Liver (tissue), 3 donors: ENCODE measurements at regions not wholly inside any gene's neighbourhood (a gene's known extent, or its start where the extent isn't known, plus 50 kb on each side); places are given as distances from the start of the nearest gene placed in this dataset.

ENCODE experiments used
- FOXA2 ChIP-seq: IDR thresholded peaks from 2 replicates; pipeline ENCODE4 v1.6.1; 2016; ENCODE audit warnings: antibody characterized with exemption
- HNF4G ChIP-seq: IDR thresholded peaks from 2 replicates; pipeline ENCODE4 v1.6.1; 2016; ENCODE audit warnings: antibody characterized with exemption
- RAD21 ChIP-seq, 2 donors: IDR thresholded peaks; 2 replicates each; pipeline ENCODE4 v1.6.1; 2016; ENCODE audit warnings: antibody characterized with exemption in 2 of 2, mild to moderate bottlenecking in 2 of 2
- YY1 ChIP-seq: IDR thresholded peaks from 2 replicates; pipeline ENCODE4 v1.6.1; 2016; ENCODE audit warnings: antibody characterized with exemption, mild to moderate bottlenecking
- TF ChIP-seq, protein P1 (sequence below): IDR thresholded peaks from 2 replicates; pipeline ENCODE4 v1.6.1; 2016; ENCODE audit warnings: antibody characterized with exemption, mild to moderate bottlenecking
- TF ChIP-seq, protein P2 (sequence below): fragments of 150-350 bp; IDR thresholded peaks from 2 replicates; pipeline ENCODE4 v1.5.1; 2017; ENCODE audit warnings: improper control_type of control experiment, low read depth, low read length; ENCODE audit not compliant: missing input control
- TF ChIP-seq, protein P3 (sequence below): IDR thresholded peaks from 2 replicates; pipeline ENCODE4 v1.6.1; 2016; ENCODE audit warnings: antibody characterized with exemption
- donor health status: healthy.
- donor health status: healthy.

DNA sequence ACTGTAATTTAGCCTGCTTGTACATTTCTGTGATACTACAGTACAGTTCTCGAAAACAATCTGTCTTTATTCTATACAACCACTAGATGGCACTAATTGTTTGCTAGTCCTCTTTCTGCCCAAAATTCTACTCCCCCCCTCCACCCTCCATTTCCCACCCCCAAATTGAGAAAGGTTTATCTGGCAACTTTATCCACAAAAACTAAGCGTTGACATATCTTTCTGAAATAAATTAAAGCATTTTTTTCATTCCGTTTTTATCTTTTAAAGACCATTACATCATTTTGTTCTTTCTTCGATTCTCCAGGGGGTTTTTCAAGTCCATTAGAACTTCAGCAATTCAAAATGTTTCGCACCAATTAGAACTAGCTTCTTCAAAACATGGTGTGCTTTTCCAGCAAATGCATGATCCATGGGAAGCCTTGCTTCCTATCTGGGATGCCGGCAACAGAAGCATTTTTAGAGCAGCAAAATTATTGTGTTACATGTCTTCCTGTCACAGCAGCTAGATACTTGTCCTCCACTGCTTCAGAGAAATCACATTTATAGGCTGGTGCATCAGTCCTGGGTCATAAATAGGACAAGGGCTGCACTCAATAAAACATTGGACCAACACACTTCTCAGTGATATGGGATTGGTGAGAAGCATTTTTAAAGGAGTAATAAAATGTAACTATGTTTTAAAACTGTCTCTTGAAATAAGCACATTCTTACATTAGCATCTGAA is 241.3 kb downstream of the PAX3 start:
- TF ChIP-seq, protein P1, sequence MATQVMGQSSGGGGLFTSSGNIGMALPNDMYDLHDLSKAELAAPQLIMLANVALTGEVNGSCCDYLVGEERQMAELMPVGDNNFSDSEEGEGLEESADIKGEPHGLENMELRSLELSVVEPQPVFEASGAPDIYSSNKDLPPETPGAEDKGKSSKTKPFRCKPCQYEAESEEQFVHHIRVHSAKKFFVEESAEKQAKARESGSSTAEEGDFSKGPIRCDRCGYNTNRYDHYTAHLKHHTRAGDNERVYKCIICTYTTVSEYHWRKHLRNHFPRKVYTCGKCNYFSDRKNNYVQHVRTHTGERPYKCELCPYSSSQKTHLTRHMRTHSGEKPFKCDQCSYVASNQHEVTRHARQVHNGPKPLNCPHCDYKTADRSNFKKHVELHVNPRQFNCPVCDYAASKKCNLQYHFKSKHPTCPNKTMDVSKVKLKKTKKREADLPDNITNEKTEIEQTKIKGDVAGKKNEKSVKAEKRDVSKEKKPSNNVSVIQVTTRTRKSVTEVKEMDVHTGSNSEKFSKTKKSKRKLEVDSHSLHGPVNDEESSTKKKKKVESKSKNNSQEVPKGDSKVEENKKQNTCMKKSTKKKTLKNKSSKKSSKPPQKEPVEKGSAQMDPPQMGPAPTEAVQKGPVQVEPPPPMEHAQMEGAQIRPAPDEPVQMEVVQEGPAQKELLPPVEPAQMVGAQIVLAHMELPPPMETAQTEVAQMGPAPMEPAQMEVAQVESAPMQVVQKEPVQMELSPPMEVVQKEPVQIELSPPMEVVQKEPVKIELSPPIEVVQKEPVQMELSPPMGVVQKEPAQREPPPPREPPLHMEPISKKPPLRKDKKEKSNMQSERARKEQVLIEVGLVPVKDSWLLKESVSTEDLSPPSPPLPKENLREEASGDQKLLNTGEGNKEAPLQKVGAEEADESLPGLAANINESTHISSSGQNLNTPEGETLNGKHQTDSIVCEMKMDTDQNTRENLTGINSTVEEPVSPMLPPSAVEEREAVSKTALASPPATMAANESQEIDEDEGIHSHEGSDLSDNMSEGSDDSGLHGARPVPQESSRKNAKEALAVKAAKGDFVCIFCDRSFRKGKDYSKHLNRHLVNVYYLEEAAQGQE: no peak
- TF ChIP-seq, protein P2, sequence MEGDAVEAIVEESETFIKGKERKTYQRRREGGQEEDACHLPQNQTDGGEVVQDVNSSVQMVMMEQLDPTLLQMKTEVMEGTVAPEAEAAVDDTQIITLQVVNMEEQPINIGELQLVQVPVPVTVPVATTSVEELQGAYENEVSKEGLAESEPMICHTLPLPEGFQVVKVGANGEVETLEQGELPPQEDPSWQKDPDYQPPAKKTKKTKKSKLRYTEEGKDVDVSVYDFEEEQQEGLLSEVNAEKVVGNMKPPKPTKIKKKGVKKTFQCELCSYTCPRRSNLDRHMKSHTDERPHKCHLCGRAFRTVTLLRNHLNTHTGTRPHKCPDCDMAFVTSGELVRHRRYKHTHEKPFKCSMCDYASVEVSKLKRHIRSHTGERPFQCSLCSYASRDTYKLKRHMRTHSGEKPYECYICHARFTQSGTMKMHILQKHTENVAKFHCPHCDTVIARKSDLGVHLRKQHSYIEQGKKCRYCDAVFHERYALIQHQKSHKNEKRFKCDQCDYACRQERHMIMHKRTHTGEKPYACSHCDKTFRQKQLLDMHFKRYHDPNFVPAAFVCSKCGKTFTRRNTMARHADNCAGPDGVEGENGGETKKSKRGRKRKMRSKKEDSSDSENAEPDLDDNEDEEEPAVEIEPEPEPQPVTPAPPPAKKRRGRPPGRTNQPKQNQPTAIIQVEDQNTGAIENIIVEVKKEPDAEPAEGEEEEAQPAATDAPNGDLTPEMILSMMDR: peak; percentile 40
- TF ChIP-seq, protein P3, sequence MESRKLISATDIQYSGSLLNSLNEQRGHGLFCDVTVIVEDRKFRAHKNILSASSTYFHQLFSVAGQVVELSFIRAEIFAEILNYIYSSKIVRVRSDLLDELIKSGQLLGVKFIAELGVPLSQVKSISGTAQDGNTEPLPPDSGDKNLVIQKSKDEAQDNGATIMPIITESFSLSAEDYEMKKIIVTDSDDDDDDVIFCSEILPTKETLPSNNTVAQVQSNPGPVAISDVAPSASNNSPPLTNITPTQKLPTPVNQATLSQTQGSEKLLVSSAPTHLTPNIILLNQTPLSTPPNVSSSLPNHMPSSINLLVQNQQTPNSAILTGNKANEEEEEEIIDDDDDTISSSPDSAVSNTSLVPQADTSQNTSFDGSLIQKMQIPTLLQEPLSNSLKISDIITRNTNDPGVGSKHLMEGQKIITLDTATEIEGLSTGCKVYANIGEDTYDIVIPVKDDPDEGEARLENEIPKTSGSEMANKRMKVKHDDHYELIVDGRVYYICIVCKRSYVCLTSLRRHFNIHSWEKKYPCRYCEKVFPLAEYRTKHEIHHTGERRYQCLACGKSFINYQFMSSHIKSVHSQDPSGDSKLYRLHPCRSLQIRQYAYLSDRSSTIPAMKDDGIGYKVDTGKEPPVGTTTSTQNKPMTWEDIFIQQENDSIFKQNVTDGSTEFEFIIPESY: no peak
- TF ChIP-seq FOXA2 (no peak), RAD21 (IDR thresholded peaks at IDR 0.05) (peak; percentile 71 to 73), YY1 (no peak), HNF4G (no peak)
